ENCODE measurements at regions not wholly inside any gene's neighbourhood (a gene's known extent, or its start where the extent isn't known, plus 50 kb on each side); places are given as distances from the start of the nearest gene placed in this dataset.
"Not testable (repeated sequence)": the region's sequence is repeated elsewhere in the genome, so short reads cannot be mapped to it uniquely, and the experiment has no call there.

DNA sequence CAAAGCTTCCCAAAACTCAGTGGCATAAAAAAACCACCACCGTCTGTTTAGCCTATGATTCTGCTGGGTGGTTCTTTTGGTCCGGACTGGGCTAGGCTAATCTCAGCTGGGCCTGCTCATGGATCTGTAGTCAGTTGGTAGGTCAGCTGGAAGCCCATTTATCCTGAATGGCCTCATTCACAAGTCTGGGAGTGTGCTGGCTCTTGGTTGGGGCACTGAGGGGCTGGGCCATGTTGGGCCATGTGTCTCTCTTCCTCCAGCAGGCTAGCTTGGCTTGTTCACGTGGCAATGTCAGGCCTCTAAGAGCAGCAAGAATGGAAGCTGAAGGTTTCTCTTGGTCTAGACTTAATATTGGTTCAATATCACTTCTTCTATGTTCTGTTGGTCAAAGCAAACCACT, 95.7 kb upstream of the HS6ST1 start:
- Histone ChIP-seq H3K27me3 (ENCODE audit: control insufficient read depth, insufficient read depth, low read length) (no peaks in the 10 kb centered on the region), H3K4me3 (ENCODE audit: low read depth, low read length) (no peak overlapping the region), H3K4me2 (ENCODE audit: low read length) (no peak overlapping the region), H3K9ac (no peak overlapping the region), H3K79me2 (no peaks in the 10 kb centered on the region), H3K27ac (no peak overlapping the region), H2AFZ (no peak overlapping the region), H3K4me1 (no peaks in the 10 kb centered on the region), H3K9me3 (ENCODE audit: control insufficient read depth, low read length) (no peaks in the 10 kb centered on the region), H3K36me3 (ENCODE audit: control insufficient read depth, insufficient read depth, low read length) (no peaks in the 10 kb centered on the region)
- TF ChIP-seq, protein P1, sequence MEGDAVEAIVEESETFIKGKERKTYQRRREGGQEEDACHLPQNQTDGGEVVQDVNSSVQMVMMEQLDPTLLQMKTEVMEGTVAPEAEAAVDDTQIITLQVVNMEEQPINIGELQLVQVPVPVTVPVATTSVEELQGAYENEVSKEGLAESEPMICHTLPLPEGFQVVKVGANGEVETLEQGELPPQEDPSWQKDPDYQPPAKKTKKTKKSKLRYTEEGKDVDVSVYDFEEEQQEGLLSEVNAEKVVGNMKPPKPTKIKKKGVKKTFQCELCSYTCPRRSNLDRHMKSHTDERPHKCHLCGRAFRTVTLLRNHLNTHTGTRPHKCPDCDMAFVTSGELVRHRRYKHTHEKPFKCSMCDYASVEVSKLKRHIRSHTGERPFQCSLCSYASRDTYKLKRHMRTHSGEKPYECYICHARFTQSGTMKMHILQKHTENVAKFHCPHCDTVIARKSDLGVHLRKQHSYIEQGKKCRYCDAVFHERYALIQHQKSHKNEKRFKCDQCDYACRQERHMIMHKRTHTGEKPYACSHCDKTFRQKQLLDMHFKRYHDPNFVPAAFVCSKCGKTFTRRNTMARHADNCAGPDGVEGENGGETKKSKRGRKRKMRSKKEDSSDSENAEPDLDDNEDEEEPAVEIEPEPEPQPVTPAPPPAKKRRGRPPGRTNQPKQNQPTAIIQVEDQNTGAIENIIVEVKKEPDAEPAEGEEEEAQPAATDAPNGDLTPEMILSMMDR (IDR thresholded peaks at IDR 0.05): no peak

DNA sequence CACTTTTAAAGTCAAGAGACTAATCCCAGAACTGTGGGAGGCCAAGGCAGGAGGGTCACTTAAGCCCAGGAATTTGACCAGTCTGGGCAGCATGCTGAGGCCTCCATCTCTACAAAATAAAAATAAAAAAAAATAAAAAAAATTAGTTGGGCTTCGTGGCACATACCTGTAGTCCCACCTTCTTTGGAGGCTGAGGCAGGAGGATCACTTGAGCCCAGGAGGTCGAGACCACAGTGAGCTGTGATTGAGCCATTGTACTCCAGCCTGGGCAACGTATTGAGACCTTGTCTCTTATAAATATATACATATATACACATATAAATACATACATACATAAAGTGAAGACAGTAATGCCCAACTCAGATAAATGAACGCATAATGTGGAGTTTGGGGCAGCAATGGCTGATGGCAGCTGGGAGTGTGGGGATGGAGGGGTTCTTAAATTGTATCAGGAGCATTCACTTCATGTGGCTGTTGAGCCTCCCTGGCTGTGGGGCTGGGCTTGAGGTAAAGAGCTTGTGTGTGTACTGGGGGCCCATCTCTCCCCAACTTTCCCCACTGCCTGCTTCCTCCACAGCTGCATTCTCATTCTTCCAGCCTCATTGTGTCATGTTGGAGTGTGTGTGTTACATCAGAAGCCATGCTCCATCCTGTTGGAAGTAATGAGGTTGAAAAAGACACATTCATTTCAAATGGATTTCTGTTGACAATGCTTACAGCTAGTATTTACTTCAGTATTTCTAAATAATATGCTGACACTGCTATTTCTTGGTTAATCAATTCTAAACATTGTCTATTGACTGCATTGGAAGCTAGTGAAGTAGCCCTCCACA, 96.5 kb upstream of the HS6ST1 start:
- Histone ChIP-seq H3K4me1 (no peaks in the 10 kb centered on the region), H3K27me3 (ENCODE audit: control insufficient read depth, insufficient read depth, low read length) (no peaks in the 10 kb centered on the region), H3K4me3 (ENCODE audit: low read depth, low read length) (no peak overlapping the region), H3K27ac (no peak overlapping the region), H3K4me2 (ENCODE audit: low read length) (no peak overlapping the region), H3K9me3 (ENCODE audit: control insufficient read depth, low read length) (no peaks in the 10 kb centered on the region), H3K36me3 (ENCODE audit: control insufficient read depth, insufficient read depth, low read length) (no peaks in the 10 kb centered on the region), H2AFZ (no peak overlapping the region), H3K79me2 (no peaks in the 10 kb centered on the region), H3K9ac (no peak overlapping the region)
- TF ChIP-seq, protein P1 (IDR thresholded peaks at IDR 0.05): no peak

DNA sequence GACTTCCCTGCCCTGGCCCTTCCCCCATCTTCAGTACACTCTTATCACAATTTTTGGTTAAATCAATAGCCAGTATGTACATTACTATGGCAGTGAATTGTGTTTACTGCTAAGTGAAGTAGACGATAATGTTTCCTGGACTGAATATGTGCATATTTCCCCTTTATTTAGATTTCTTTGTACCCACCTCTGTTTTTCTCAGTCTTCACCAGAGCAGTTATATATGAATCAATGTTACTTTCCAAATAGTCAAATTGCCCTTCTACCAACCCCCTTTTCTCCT, 97.1 kb upstream of the HS6ST1 start:
- Histone ChIP-seq H3K4me3 (ENCODE audit: low read depth, low read length) (no peak overlapping the region), H3K9me3 (ENCODE audit: control insufficient read depth, low read length) (no peaks in the 10 kb centered on the region), H3K4me1 (no peaks in the 10 kb centered on the region), H3K27ac (no peak overlapping the region), H3K9ac (no peak overlapping the region), H3K79me2 (no peaks in the 10 kb centered on the region), H3K27me3 (ENCODE audit: control insufficient read depth, insufficient read depth, low read length) (no peaks in the 10 kb centered on the region), H3K4me2 (ENCODE audit: low read length) (no peak overlapping the region), H3K36me3 (ENCODE audit: control insufficient read depth, insufficient read depth, low read length) (no peaks in the 10 kb centered on the region), H2AFZ (no peak overlapping the region)
- TF ChIP-seq, protein P1 (IDR thresholded peaks at IDR 0.05): no peak

DNA sequence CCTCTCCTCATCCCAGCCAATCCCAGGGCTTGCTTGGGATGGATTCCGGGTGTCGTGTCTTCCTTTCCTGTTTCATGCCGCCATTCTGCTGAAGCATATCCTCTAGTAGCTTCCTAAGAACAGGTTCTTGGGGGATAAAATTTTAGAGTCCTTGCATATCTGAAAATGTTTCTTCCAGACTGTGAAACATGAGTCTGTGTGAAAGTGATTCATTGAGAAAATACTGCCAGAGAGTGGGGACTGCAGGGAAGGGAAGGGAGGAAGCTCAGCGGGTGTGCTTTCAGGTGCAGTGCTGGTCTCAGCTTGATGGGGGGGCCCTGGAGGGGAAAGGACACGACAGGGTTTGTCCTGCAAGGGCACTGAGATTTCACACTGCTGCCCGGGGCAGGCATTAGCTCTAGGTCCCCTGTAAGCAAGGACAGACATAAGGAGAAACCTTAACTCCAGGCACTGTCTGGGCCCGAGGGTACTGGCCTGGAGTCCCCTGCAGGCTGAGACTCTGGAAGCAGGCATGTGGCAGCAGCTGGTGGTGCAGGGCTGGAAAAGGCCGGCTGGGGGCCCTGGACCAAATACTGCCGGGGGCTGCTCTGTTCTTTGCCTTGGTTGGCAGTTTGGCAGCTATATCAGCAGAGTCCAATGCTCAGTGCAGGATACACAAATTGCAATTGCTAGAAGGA, 97.6 kb upstream of the HS6ST1 start:
- TF ChIP-seq, protein P1 (IDR thresholded peaks at IDR 0.05): no peak
- H3K27ac ChIP-seq: no peak overlapping the region
- H3K36me3 ChIP-seq (ENCODE audit: control insufficient read depth, insufficient read depth, low read length): no peaks in the 10 kb centered on the region
- H3K9ac ChIP-seq: no peak overlapping the region
- no peaks in the 10 kb centered on the region for H3K79me2 ChIP-seq
- H3K9me3 ChIP-seq (ENCODE audit: control insufficient read depth, low read length): no peaks in the 10 kb centered on the region
- no peak overlapping the region for H3K4me2 ChIP-seq (ENCODE audit: low read length)
- H3K4me3 ChIP-seq (ENCODE audit: low read depth, low read length): no peak overlapping the region
- no peaks in the 10 kb centered on the region for H3K27me3 ChIP-seq (ENCODE audit: control insufficient read depth, insufficient read depth, low read length)
- H3K4me1 ChIP-seq: no peaks in the 10 kb centered on the region
- H2AFZ ChIP-seq: no peak overlapping the region

DNA sequence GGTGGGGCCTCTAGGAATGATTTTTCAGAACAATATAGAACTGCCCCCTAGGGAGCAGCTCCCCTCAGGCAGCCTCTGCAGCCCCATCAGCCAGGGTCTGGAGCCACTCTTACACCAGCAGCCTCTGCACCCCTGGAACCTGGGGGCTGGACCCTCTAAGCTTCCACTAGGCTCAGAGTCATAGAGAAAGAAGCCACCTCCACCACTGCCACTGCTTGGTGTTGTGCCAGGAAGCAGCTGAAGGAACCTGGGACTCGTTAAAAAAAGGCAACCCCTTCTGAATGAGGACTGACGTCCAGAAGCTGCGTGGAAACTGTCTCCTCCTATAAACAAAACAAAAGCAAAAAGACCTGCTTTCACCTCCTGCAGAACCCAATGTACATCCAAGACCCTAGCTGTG, 98.1 kb upstream of the HS6ST1 start:
- no peaks in the 10 kb centered on the region for H3K79me2 ChIP-seq
- H3K36me3 ChIP-seq (ENCODE audit: control insufficient read depth, insufficient read depth, low read length): no peaks in the 10 kb centered on the region
- H3K27me3 ChIP-seq (ENCODE audit: control insufficient read depth, insufficient read depth, low read length): no peaks in the 10 kb centered on the region
- no peak overlapping the region for H3K4me3 ChIP-seq (ENCODE audit: low read depth, low read length)
- H3K27ac ChIP-seq: no peak overlapping the region
- H3K9me3 ChIP-seq (ENCODE audit: control insufficient read depth, low read length): no peaks in the 10 kb centered on the region
- TF ChIP-seq, protein P1 (IDR thresholded peaks at IDR 0.05): no peak
- H3K4me1 ChIP-seq: no peaks in the 10 kb centered on the region
- no peak overlapping the region for H3K9ac ChIP-seq
- no peak overlapping the region for H3K4me2 ChIP-seq (ENCODE audit: low read length)
- no peak overlapping the region for H2AFZ ChIP-seq

DNA sequence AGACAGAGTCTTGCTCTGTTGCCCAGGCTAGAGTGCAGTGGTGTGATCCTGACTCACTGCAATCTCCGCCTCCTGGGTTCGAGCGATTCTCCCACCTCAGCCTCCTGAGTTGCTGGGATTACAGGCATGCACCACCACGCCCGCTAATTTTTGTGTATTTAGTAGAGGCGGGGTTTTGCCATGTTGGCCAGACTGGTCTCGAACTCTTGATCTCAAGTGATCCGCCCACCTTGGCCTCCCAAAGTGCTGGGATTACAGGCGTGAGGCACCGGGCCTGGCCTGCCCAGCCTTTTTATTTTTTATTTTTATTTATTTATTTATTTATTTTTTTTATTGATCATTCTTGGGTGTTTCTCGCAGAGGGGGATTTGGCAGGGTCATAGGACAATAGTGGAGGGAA, 98.6 kb upstream of the HS6ST1 start:
- H3K27me3 ChIP-seq (ENCODE audit: control insufficient read depth, insufficient read depth, low read length); H3K4me3 ChIP-seq (ENCODE audit: low read depth, low read length); H2AFZ ChIP-seq; H3K9ac ChIP-seq; H3K79me2 ChIP-seq; H3K4me2 ChIP-seq (ENCODE audit: low read length); H3K27ac ChIP-seq; H3K9me3 ChIP-seq (ENCODE audit: control insufficient read depth, low read length); H3K4me1 ChIP-seq; H3K36me3 ChIP-seq (ENCODE audit: control insufficient read depth, insufficient read depth, low read length): not testable (repeated sequence)

Measured in parathyroid adenoma (tissue), 2 donors.